OCI-LY3 (cell line): ENCODE measurements at regions not wholly inside any gene's neighbourhood (a gene's known extent, or its start where the extent isn't known, plus 50 kb on each side); places are given as distances from the start of the nearest gene placed in this dataset.

ENCODE experiments used
- EZH2phosphoT487 ChIP-seq: fragments of 200-600 bp; shearing (Covaris generic); IDR thresholded peaks from 2 replicates; pipeline ENCODE4 v1.6.1; 2018; ENCODE audit warnings: antibody characterized with exemption, mixed run types, low read depth
- TF ChIP-seq, protein P1 (sequence below): fragments of 200-600, 300-600 bp; sonication (generic); IDR thresholded peaks from 2 replicates; pipeline ENCODE4 v1.5.1; 2014; ENCODE audit warnings: antibody characterized with exemption, low read length, low read depth

DNA sequence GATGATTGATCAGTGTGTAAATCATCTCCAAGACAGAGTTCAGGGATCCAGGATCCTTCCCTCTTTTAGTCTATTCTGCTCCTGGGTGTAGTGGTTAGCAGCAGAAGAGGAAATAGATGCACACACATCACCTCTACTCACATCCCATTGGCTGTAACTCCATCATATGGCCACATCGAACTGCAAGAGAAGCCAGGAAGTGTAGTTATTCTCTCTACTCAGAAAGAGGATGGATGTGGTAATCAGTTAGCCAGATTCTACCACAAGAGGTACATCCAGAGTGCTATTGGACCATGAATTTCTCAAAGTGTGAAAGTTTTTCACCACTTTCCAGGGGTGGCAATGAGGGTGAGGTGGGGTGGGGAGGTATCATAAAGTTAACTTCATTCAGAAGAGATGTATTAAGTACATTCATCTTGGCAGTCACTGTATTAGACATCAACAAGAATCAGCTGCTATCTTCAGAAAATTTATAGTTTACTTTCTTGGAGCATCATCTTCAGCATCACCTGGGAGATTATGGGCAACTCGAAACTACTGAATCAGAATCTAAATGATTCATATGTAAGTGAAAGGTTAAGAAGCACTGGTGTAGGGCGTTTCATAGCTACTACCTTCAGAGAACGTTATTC lies 60.6 kb upstream of the GAP43 start:
- TF ChIP-seq, protein P1, sequence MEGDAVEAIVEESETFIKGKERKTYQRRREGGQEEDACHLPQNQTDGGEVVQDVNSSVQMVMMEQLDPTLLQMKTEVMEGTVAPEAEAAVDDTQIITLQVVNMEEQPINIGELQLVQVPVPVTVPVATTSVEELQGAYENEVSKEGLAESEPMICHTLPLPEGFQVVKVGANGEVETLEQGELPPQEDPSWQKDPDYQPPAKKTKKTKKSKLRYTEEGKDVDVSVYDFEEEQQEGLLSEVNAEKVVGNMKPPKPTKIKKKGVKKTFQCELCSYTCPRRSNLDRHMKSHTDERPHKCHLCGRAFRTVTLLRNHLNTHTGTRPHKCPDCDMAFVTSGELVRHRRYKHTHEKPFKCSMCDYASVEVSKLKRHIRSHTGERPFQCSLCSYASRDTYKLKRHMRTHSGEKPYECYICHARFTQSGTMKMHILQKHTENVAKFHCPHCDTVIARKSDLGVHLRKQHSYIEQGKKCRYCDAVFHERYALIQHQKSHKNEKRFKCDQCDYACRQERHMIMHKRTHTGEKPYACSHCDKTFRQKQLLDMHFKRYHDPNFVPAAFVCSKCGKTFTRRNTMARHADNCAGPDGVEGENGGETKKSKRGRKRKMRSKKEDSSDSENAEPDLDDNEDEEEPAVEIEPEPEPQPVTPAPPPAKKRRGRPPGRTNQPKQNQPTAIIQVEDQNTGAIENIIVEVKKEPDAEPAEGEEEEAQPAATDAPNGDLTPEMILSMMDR: no peak
- no peak for TF ChIP-seq EZH2phosphoT487
